GM19397 (cell line): ENCODE measurements at regions not wholly inside any gene's neighbourhood (a gene's known extent, or its start where the extent isn't known, plus 50 kb on each side); places are given as distances from the start of the nearest gene placed in this dataset.

Experiments
- ATAC-seq: cut with Tn5 transposase; IDR thresholded peaks from one replicate; pipeline ENCODE4 v1.9.1; 2021; ENCODE audit warnings: mild to moderate bottlenecking, moderate library complexity; ENCODE audit not compliant: unreplicated experiment

DNA sequence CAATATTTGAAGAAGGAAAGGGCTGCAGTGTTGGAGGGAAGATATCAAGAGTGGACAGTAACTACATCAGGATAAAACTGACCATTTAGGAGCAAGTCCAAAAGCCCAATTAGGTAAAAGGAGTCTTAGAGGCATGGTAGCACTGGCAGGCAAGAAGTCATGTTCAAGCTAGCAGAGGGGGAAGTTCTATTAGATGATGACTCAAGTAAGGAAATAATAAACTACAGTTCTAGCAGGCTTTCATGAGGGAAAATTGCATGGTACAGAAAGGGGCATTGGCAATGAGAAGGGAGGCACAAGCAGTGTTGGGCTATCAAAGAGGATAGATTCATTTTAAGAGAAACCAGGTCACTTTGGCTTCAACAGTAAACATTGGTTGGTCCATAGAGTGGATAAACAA lies 156.1 kb upstream of the PTPRK start:
- no peak for ATAC-seq

DNA sequence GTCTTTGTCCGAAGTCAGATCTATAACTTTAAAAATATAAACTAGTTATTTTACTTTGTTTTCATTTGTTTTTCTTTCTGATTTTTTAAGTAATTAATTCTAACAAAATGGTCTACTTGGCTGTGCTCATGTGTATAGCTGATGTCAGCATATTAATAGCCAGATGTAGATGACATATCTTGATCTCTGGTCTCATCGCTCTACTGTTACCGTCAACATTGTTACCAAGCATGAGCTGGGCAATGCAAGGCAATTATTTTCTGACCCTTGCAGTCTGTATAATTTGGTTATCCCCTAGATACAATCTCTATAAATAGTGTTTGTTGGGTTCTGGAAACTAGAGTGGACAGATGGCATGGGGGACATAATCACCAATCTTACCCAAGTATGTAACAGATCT lies 151.6 kb upstream of the PTPRK start:
- no peak for ATAC-seq

DNA sequence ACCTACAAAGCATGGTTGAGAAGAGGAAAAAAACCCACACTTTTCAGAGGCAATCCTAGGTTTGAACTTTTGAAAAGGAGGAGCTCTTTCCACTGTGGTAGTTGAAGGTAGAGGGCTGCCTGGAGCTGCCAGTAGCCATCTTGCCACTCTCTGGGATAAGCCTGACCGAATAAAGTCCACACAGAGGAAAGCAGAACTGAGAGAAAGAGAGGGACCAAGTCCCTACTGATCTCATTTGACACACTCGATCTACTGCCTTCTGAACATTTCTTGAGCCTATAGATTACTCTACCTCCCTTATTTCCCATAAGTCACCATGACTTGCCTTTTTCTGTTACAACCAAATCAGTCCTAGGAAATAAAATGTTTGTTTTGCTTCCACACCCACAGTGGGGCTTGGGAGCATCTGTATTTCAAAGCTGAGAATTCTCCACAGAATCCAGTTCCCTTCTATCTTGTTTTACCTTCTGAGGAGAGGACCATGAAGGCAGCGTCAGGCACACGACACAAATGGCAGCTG lies 147.0 kb upstream of the PTPRK start:
- no peak for ATAC-seq

DNA sequence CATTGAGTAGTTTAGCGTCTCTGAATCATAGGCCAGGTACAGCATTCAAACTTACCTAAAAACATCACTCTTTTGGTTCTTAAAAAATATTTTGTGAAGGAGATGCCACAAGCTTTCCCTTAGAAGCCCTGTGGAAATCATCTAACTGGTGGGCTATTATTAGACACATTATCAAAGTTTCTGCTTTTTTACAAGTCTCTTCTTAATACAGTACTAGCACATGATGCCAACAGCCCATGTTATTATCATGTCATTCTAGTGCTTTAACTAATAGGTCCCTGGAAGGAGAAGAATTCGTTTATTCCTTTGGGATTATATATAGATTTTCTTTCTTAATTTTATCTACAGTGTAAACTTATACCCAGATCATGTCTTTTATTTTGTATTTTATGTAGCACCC lies 146.0 kb upstream of the PTPRK start:
- no peak for ATAC-seq

DNA sequence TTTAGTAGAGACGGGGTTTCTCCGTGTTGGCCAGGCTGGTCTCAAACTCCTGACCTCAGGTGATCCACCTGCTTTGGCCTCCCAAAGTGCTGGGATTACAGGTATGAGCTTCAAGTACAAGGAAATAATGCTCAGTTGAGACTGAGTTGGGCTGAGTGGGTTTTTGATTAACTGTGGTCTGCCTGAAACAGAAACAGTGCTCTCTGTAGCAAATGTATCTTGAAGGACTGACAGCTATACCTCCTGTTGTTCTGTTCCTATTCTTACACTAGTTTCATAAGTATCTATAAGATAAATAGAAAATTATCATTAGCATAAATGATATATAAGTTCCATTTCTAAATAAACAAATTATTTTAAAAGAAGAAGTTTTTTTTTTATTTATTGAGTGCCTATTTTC lies 142.8 kb upstream of the PTPRK start:
- ATAC-seq = no peak

DNA sequence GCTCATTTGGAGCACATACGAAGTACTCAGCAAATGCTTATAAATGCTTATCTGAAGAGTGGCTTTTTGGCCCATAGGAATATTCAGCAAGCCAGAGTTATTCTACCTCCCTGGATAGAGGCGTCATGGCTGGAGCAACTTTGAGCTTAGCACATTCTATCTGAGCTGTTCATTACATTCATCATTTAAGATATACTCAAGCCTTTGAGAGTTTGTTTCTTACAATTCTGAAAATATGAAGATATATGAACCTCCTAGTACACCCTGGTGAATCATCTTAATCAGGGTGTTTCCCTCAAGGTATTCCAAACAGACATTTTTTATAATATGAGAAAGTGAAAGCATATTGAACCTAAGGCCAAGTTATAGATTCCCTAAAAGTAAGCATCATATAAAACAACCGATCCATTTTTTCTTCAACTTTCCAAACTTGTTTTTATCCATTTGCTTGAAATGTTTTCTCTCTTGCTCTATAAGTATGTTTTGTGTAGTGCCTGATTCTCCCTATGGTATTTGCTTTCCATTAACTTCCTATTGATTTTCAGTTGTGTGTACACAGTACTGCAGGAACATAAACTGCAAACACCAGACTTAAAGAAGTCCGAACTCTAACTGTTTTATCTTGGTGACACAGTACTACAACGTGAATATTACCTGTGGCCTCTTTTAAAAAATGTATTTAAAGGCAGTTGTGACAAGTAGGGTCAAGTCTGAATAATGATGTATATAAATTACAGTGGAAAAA lies 139.7 kb upstream of the PTPRK start:
- no peak for ATAC-seq

DNA sequence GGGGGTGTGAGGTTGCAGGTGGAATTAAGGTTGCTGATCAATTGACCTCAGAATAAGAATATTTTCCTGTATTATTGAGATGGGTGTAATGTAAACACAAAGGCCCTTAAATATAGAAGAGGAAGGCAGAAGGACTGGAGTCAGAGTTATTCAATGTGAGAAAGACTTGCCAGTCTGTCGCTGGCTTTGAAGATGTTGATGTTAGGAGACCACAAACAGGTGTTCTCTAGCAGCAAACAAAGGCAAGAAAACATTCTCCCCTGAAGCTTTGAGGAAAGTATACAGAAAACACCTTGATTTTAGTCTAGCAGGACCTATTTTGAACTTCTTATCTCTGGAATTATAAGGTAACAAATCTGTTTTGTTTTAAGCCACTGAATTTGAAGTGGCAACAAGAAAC lies 138.9 kb upstream of the PTPRK start:
- ATAC-seq = no peak

DNA sequence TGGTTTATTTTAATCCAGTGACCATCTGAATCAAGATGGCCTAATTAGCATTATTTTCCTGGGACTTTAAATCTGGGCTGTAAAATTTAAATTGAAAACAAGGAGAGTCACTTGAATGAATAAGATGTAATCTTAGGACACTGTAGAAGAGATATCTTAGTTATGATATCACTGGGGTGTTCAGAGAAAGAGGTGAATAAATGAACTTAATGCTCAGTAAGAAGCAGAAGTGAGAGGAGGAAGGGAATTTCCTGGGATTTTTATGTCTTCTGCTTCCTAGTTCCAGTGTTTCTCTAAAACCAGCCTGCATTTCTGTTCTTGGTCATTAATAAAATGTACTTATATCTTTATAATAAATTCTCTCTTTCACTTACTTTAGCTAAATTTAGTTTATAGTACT lies 136.8 kb upstream of the PTPRK start:
- ATAC-seq = no peak

DNA sequence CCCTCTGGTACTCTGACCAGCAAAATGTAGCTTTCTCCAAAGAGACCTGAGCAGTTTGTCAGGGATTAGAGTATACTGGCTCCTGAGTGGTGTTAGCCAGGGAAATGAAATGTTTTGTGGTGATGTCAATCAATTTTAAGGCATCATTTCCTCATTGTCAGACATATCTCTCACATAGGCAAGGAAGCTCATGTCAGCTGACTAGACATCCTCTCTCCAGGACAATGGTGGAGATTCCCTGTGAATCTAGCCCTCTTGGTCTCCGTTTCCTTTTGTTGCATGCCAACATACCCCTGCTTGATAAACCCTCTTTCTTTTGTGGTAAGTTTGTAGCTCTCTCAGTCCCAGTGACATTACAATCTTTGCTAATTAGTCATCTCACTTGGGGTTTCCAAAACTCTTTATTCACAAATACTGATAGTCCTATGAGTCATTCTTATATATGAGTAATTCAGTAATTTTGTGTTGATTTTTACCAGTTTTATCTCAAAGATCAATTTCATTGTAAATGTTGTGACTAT lies 135.6 kb upstream of the PTPRK start:
- ATAC-seq = peak; percentile 59

DNA sequence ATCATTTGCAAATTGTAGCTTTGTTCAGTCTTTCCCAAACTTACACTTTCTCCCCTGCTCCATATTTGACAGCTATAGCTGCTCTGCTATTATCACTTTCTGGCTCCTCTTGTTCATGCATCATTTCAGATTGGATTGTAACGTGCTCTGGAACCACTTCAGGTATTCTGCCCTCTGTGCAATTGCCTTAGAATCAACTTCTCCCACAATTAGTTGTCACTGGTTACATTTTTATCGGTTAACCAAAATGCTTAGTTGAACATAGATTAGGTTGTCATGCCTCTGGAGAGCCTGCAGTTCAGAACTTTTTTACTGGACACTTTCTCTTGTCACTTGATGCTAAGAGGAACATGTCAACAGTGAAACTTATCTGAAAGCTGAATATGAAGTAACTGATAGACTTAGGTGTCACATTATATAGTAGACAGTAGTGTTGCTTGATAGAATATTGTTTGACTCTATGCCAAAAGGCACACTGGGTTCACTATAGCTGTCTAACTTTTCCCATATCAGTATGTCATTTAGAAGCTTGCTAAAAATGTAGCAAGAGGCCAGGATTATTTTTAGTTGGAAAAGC lies 127.7 kb upstream of the PTPRK start:
- no peak for ATAC-seq

DNA sequence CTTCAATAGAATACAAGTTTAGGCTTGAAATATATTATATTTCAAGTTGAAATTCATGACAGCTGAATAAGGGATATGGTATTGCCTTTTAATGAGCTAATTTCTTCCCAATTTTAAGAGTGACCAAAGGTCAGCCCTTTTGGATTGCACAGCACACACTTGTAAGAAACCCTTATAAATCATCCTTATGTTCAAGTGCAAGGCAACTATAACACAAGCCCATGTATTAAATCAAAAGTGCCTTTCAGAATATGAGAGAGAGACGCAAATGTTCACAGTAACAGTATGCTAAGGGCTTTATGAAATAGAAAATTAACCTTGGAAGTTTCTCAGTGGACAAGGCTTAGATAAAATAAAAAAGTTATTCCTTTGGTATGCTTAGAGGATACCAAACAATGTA lies 121.7 kb upstream of the PTPRK start:
- ATAC-seq = no peak

DNA sequence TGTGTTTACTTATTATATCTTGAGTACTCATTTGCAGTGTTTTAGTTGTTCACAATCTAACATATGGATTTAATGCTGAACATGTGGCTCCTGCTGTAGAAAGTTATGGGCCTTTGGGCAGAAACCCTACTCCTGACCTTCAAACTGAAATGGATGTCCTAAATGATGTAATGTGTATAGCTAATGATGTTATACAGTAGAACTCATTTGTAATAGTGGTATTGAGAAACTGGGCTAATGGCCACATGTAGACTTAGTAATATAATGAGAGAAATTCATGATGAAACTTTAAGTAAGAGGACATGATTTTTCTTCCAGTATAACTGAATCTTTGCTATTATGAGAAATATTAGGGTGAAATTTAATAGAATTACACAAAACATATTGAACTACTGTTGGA lies 121.3 kb upstream of the PTPRK start:
- no peak for ATAC-seq

DNA sequence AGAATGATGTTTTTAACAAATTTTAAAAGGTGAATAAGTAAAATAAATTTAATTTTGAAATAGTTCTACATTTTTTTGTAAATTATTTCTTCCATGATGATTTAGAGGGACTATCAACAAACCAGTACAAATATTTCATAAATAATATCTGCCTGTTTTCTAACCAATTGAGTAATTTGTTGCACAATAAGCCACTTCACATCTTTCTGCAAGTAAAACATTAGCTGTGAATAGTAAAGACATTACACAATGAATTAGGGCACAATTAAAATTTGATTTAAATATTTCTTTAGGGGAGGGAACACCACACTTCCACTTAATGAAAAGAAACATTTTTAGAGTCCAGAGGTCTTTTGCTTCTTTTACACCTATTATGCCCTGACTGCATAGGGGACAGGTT lies 118.4 kb upstream of the PTPRK start:
- no peak for ATAC-seq

DNA sequence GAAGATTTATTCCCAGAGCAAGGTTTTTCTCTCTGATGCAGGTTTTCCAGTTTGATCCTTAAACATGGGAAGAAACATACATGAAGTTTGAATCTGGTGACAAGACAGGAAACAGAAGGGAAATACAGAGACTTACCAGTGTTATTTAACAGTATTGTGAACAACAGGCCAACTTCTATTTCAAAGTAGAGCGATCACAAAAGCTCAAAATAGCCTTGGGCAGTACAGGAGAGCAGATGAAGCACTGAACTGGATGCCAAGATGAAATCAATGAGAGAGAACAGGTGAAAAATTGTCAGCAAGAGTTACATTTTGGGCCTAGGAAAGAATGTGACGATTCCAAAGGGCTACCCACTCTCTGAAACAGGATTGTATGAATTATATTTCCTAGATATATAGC lies 114.8 kb upstream of the PTPRK start:
- no peak for ATAC-seq

DNA sequence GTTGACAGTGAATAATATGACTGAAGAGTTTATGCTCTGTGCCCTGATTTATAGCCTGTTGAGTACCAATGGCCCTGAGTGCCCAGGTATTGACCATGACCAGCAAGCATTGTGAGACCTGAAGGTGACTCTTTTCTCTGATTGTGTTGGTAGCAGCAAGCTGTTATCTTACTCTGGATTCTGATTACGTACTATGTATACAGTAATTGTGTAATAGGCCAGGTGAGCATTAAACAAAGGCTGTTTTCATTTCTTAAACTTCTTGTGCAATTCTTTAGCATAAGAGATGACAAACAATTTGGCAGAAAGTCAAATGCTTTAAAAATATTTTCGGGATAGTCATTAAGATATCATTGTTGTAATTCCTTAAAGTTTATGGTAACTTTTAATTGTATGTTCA lies 111.7 kb upstream of the PTPRK start:
- no peak for ATAC-seq

DNA sequence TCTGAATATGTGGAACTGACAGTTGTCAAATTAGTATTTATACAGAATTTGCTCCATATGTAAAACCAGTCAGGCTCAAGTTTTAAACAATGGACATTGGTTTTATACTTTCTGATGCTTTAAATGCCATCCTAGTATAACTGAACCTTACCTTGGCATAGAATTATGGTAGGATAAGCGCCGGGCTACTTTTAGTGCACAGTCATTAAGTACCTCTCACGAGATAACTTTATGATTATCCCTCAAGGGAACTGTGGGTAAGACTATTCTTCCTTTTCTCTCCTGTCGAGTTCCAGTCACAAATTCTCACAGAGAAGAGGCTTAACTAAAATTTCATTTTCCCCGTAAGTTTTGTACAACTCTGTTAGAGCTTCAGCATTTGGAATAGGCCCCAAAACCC lies 110.6 kb upstream of the PTPRK start:
- no peak for ATAC-seq

DNA sequence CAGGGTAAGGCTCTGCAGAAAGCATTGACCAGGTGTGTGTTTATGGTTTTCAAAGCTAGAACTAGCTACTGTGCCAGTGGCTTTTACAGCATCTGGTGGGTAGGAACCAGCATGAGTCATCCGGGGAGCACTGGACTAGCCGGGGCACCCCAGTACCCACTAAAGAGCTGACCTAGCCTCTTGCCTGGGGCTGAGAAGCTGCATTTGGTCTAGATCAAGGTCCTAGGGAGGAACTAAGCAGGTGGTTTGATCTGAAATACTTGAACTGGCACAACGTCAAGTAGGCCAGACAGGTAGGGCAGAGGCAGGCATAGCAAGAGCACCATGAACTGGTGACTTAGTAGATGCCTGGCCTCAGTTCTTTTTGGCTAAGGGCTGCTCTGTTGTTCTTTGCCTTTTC lies 109.8 kb upstream of the PTPRK start:
- ATAC-seq = no peak

DNA sequence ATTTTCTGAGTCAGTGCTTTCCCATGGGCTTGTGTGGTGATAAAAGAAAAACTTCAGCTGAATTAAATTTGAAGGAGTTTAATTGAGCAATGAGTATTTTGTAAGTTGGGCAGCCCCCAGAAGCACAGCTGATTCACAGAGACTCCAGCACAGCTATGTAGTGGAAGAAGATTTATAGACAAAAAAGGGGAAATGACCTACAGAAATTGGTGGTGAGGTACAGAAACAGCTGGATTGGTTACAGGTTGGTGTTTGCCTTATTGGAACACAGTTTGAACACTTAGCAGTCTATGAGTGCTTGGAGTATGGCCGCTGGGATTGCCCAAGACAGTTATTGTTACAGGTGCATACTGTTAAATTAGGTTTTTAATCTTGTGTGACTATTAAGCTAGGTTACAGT lies 96.9 kb upstream of the PTPRK start:
- ATAC-seq = no peak

DNA sequence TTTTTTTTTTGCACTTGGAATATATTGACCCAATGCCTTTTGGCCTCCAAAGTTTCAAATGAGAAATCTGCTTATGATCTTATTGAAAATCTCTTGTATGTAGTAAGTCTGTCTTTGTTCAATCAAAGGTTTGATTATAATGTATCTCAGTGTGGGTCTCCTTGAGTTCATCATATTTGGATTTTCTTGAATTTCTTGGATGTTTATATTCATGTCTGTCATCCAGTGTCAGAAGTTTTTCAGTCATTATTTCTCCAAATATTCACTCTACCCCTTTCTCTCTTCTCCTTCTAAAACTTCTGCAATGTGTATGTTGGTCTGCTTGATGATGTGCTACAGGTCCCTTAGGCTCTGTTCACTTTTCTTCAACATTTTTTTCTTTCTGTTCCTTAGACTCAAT lies 95.9 kb upstream of the PTPRK start:
- ATAC-seq = no peak

DNA sequence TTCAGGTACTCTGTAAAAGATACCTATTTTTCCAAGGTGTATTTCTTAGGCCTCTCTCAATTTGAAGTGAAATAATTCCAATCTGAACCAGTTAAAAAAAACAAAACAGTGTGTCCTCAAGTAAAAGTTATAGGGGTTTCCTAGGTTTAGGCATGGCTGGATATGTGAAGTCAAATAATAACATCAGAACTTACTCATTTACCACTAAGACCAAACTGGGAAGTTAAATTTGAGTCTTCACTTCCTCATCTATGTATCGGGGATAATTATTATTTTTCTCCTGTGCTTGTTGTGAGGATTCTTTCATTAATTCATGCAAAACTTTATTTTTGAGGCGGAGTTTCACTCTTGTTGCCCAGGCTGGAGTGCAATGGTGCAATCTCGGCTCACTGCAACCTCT lies 86.2 kb upstream of the PTPRK start:
- ATAC-seq = no peak

DNA sequence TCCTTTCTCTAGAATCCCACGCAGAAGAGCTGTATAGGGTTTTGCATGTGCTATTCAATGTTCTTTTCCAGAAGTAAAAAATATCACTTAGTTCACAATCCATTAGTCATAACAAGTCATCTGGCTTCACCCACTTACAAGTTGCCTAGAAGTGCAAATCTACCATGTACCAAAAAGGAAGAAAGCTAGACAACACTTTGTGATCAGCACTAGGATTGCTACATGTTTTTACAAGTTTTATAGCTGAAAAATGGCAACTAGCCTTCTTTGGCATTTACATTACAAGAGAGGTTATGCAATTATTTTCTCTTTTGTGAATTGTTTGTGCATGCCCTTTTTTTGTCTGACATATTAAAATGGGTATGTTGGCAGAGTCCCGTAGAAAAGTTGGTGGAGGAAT lies 85.6 kb upstream of the PTPRK start:
- no peak for ATAC-seq

DNA sequence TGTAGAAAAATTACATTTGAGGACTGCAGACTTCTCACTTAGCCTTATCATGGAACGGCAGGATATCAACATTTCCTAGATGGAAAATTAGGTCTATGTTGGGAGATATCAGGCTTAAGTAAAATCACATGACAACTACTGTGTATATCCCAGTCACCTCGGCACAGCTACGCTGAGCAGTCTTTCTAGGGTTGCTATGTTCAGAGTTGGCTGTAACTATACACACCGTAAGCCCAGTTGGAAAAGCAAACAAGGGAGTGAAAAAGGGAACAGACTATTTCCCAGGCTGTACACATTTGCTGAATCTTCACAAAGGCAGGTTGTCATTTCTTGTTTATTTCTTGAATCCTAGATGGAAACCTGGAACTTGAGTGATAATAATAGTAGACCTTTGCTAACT lies 80.7 kb upstream of the PTPRK start:
- ATAC-seq = no peak
